ENCODE measurements at regions not wholly inside any gene's neighbourhood (a gene's known extent, or its start where the extent isn't known, plus 50 kb on each side); places are given as distances from the start of the nearest gene placed in this dataset.

DNA sequence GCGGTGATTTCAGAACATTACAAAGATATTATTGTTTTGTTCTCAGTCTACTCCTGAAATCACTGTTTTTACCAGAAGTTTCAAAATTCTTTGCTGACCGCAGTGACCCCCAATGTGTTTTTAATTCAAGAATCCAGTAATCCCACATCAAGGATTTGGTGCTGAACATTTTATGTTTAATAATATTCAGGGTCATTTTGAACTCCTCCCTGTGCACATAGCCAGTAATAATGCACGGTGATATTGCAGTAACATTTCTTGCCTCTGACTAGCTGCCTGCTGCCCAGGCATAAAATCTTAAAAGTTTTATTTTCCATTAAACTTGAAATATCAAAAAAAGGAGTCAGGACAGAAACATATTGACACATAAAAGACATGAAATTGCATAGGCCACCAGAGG lies 443.4 kb upstream of the NCAM2 start:
- TF ChIP-seq POLR2A (IDR thresholded peaks at IDR 0.05; ENCODE audit: low read length) (no peak), GATA1 (IDR thresholded peaks at IDR 0.05; ENCODE audit: low read depth, low read length) (no peak)
